ENCODE measurements at regions not wholly inside any gene's neighbourhood (a gene's known extent, or its start where the extent isn't known, plus 50 kb on each side); places are given as distances from the start of the nearest gene placed in this dataset.

GRCh38 chr2:19785447-19785846 lies 116.3 kb downstream of the TTC32 start:
- no peak for TF ChIP-seq POLR2AphosphoS5 (IDR thresholded peaks at IDR 0.05)
- TF ChIP-seq, protein P1, sequence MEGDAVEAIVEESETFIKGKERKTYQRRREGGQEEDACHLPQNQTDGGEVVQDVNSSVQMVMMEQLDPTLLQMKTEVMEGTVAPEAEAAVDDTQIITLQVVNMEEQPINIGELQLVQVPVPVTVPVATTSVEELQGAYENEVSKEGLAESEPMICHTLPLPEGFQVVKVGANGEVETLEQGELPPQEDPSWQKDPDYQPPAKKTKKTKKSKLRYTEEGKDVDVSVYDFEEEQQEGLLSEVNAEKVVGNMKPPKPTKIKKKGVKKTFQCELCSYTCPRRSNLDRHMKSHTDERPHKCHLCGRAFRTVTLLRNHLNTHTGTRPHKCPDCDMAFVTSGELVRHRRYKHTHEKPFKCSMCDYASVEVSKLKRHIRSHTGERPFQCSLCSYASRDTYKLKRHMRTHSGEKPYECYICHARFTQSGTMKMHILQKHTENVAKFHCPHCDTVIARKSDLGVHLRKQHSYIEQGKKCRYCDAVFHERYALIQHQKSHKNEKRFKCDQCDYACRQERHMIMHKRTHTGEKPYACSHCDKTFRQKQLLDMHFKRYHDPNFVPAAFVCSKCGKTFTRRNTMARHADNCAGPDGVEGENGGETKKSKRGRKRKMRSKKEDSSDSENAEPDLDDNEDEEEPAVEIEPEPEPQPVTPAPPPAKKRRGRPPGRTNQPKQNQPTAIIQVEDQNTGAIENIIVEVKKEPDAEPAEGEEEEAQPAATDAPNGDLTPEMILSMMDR (IDR thresholded peaks at IDR 0.05), result no peak
- TF ChIP-seq POLR2A (IDR thresholded peaks at IDR 0.05), result no peak
- no peak for TF ChIP-seq EP300 (IDR thresholded peaks at IDR 0.05)

Data from upper lobe of left lung (tissue), 4 donors.